LNCaP clone FGC (cell line): ENCODE measurements at regions not wholly inside any gene's neighbourhood (a gene's known extent, or its start where the extent isn't known, plus 50 kb on each side); places are given as distances from the start of the nearest gene placed in this dataset.
"Not testable (repeated sequence)": the region's sequence is repeated elsewhere in the genome, so short reads cannot be mapped to it uniquely, and the experiment has no call there.

Source experiments
- DNase-seq: peaks from one replicate; pipeline ENCODE4 v3.0.0-alpha.2; 2011; ENCODE audit warnings: low read depth
- H3K4me3 ChIP-seq: 2 replicates; pipeline ENCODE4 v1.5.1; 2011; ENCODE audit warnings: mild to moderate bottlenecking, low read depth, low read length, control low read depth
- CTCF ChIP-seq: IDR thresholded peaks from 2 replicates; pipeline ENCODE4 v1.5.1; 2012; ENCODE audit warnings: mild to moderate bottlenecking; ENCODE audit not compliant: control insufficient read depth, insufficient read depth; ENCODE audit errors: extremely low read depth

GRCh38 chr3:39631136-39631535 is 163.7 kb downstream of the MOBP start:
- no peak overlapping the region for H3K4me3 ChIP-seq
- no peak for DNase-seq
- no peak for TF ChIP-seq CTCF

- peak; percentile 40 for TF ChIP-seq CTCF
- DNase-seq: peak; percentile 4
These were observed 170.3 kb downstream of the MOBP start for GRCh38 chr3:39637807-39638206.

GRCh38 chr3:39638301-39638700 is 170.8 kb downstream of the MOBP start:
- no peak overlapping the region for H3K4me3 ChIP-seq

More at GRCh38 chr3:39637807-39638206, 170.3 kb downstream of the MOBP start:
- no peak overlapping the region for H3K4me3 ChIP-seq

GRCh38 chr3:39639344-39640236 is 169.8 kb upstream of the MYRIP start:
- no peak for DNase-seq
- TF ChIP-seq CTCF: no peak

More at GRCh38 chr3:39638301-39638700, 170.8 kb downstream of the MOBP start:
- TF ChIP-seq CTCF: no peak
- no peak for DNase-seq

GRCh38 chr3:39641274-39641673 is 168.1 kb upstream of the MYRIP start:
- no peak for TF ChIP-seq CTCF
- H3K4me3 ChIP-seq: no peak overlapping the region
- no peak for DNase-seq

More at GRCh38 chr3:39639344-39640236, 169.8 kb upstream of the MYRIP start:
- H3K4me3 ChIP-seq: no peak overlapping the region

- TF ChIP-seq CTCF: no peak
- DNase-seq: no peak
- H3K4me3 ChIP-seq: no peak overlapping the region
These were observed 165.2 kb upstream of the MYRIP start for GRCh38 chr3:39644176-39644575.

- not testable (repeated sequence) for H3K4me3 ChIP-seq, DNase-seq
These were observed 158.2 kb upstream of the MYRIP start for GRCh38 chr3:39651256-39651655.
